SK-MEL-5 (cell line): ENCODE measurements at regions not wholly inside any gene's neighbourhood (a gene's known extent, or its start where the extent isn't known, plus 50 kb on each side); places are given as distances from the start of the nearest gene placed in this dataset.
"Not testable (repeated sequence)": the region's sequence is repeated elsewhere in the genome, so short reads cannot be mapped to it uniquely, and the experiment has no call there.

Experiments
- DNase-seq: peaks from one replicate; pipeline ENCODE4 v3.0.0-alpha.2; 2016; ENCODE audit warnings: low read depth, low spot score
- in situ Hi-C: cut with HindIII; loops from 2 replicates; pipeline ENCODE4 v1.10.0; 2016; ENCODE audit warnings: low sequenced_read_pairs, high pct_unique_total_duplicates, low pct_unique_long_range_greater_than_20kb

- in situ Hi-C loops, DNase-seq: not testable (repeated sequence)
Observed at GRCh38 chrX:140633105-140633504, 76.5 kb upstream of the LINC00632 start.

DNA sequence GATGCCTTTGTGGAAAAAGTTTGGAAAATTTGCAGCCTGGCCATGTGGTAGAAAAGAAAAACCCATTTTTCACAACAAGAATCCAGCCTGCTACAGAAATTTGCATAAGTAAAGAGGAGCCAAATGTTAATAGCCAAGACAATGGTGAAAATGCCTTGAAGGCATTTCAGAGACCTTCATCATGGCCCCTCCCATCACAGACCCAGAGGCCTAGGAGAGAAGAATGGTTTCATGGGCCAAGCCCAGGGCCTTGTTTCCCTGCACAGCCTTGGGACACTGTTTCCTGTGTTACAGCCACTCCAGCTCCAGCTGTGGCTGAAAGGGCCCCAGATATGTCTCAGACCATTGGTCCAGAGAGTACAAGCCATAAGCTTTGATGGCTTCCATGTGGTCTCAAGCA lies 101.4 kb upstream of the LINC00632 start:
- in situ Hi-C loops = no loop called here
- no peak for DNase-seq

GRCh38 chrX:140602140-140602539 lies 97.3 kb upstream of the SOX3 start:
- no peak for DNase-seq
- in situ Hi-C loops = no loop called here

GRCh38 chrX:140599851-140600250 lies 95.0 kb upstream of the SOX3 start:
- no peak for DNase-seq
- in situ Hi-C loops = no loop called here

DNA sequence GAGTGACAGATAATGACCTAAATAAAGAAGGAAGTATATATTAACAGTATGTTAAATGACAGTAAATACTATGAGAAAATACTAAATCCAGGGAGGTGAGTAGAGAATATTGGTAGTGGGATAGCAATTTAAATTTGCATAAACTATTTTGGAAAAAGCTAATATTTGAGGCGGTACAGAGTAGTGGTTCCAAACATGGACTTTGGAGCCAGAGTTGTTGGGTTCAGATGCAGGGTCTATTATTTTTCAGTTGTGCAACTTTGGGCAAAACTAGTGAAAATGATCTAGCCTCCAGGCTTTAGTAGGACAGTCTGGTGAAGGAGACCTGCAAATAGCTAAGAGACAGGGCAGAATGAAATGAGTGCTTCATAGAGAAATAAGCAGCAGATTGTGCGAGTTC lies 84.8 kb upstream of the SOX3 start:
- no peak for DNase-seq
- in situ Hi-C loops = no loop called here

- in situ Hi-C loops = no loop called here
- DNase-seq = no peak
Observed at GRCh38 chrX:140586951-140587350, 82.1 kb upstream of the SOX3 start.

- DNase-seq = no peak
- in situ Hi-C loops = no loop called here
Observed at GRCh38 chrX:140580478-140580877, 75.6 kb upstream of the SOX3 start.

GRCh38 chrX:140572724-140573123 lies 67.9 kb upstream of the SOX3 start:
- in situ Hi-C loops = no loop called here
- peak; percentile 67 for DNase-seq

- no peak for DNase-seq
- in situ Hi-C loops = no loop called here
Observed at GRCh38 chrX:140563893-140564292, 59.0 kb upstream of the SOX3 start.
